ENCODE measurements at regions not wholly inside any gene's neighbourhood (a gene's known extent, or its start where the extent isn't known, plus 50 kb on each side); places are given as distances from the start of the nearest gene placed in this dataset.

- TF ChIP-seq CTCF (conservative IDR thresholded peaks at IDR 0.05): no peak
- TF ChIP-seq EZH2 (IDR thresholded peaks at IDR 0.05; ENCODE audit: low read depth): no peak
These were observed 49.9 kb upstream of the DAPK1 start for GRCh38 chr9:87447547-87448432.
